HG02943 (cell line): ENCODE measurements at regions not wholly inside any gene's neighbourhood (a gene's known extent, or its start where the extent isn't known, plus 50 kb on each side); places are given as distances from the start of the nearest gene placed in this dataset.
"Not testable (repeated sequence)": the region's sequence is repeated elsewhere in the genome, so short reads cannot be mapped to it uniquely, and the experiment has no call there.

Experiments
- ATAC-seq: cut with Tn5 transposase; IDR thresholded peaks from one replicate; pipeline ENCODE4 v1.9.1; 2021; ENCODE audit warnings: mild to moderate bottlenecking, low read depth, moderate library complexity; ENCODE audit not compliant: unreplicated experiment

GRCh38 chr13:39931505-39931904, 276.0 kb downstream of the COG6 start:
- ATAC-seq = no peak

GRCh38 chr13:39932514-39932913, 277.1 kb downstream of the COG6 start:
- not testable (repeated sequence) for ATAC-seq

- no peak for ATAC-seq
Observed at GRCh38 chr13:39935155-39935554, 279.7 kb downstream of the COG6 start.

GRCh38 chr13:39938596-39938995, 283.1 kb downstream of the COG6 start:
- no peak for ATAC-seq

- ATAC-seq = no peak
Observed at GRCh38 chr13:39941236-39941635, 285.8 kb downstream of the COG6 start.

GRCh38 chr13:39941911-39942551, 286.6 kb downstream of the COG6 start:
- no peak for ATAC-seq

GRCh38 chr13:39942552-39943273, 287.3 kb downstream of the COG6 start:
- peak; percentile 86 for ATAC-seq

GRCh38 chr13:39943711-39944110, 288.2 kb downstream of the COG6 start:
- no peak for ATAC-seq

- ATAC-seq = no peak
Observed at GRCh38 chr13:39945226-39945625, 289.8 kb downstream of the COG6 start.

GRCh38 chr13:39946769-39947168, 291.3 kb downstream of the COG6 start:
- no peak for ATAC-seq

- ATAC-seq = no peak
Observed at GRCh38 chr13:39951301-39951700, 295.8 kb downstream of the COG6 start.

- no peak for ATAC-seq
Observed at GRCh38 chr13:39952249-39953233, 297.1 kb downstream of the COG6 start.

GRCh38 chr13:39954476-39954875, 299.0 kb downstream of the COG6 start:
- ATAC-seq = no peak

- peak; percentile 35 for ATAC-seq
Observed at GRCh38 chr13:39955560-39955959, 300.1 kb downstream of the COG6 start.

- peak; percentile 58 for ATAC-seq
Observed at GRCh38 chr13:39956036-39956435, 300.6 kb downstream of the COG6 start.

GRCh38 chr13:39957868-39958677, 302.6 kb downstream of the COG6 start:
- no peak for ATAC-seq

GRCh38 chr13:39959497-39960144, 304.2 kb downstream of the COG6 start:
- no peak for ATAC-seq

- no peak for ATAC-seq
Observed at GRCh38 chr13:39960191-39960590, 304.7 kb downstream of the COG6 start.

- ATAC-seq = no peak
Observed at GRCh38 chr13:39961036-39961435, 305.6 kb downstream of the COG6 start.

- no peak for ATAC-seq
Observed at GRCh38 chr13:39963612-39964011, 308.1 kb downstream of the COG6 start.
